IMR-90 (cell line): ENCODE measurements at regions not wholly inside any gene's neighbourhood (a gene's known extent, or its start where the extent isn't known, plus 50 kb on each side); places are given as distances from the start of the nearest gene placed in this dataset.
A peak's percentile ranks its signal among the peaks of the same experiment; 100 is the strongest.

Source experiments
- ATAC-seq: fragments of 200-7000 bp; cut with Tn5 transposase; 2 replicates; pipeline ENCODE4 v1.9.1; 2020; ENCODE audit warnings: low read depth, mild to moderate bottlenecking, moderate library complexity
- BruUV-seq: library from RNA; stranded (reverse); fragments of 400-500 nt; replicated peaks from 2 replicates; lab custom pipeline; 2021; lab: Mats Ljungman, UMichigan
- CTCF ChIA-PET: fragments of 300-600 bp; formaldehyde crosslinking; extraction: SDS; loops from one replicate; lab custom pipeline; 2021; ENCODE audit warnings: antibody characterized with exemption; lab: Yijun Ruan, JAX
- POLR2A ChIA-PET: fragments of 300-600 bp; sonication (Branson Sonifier 250); formaldehyde crosslinking; loops from one replicate; lab custom pipeline; 2022; ENCODE audit warnings: antibody characterized with exemption; ENCODE audit not compliant: unreplicated experiment; lab: Charles Lee
- DNase-seq: peaks from one replicate; pipeline ENCODE4 v3.0.0; 2013
- H2AFZ ChIP-seq: replicated peaks from 2 replicates; pipeline ENCODE3; 2013; ENCODE audit warnings: low read length, mild to moderate bottlenecking; ENCODE audit not compliant: poor library complexity
- H2AK5ac ChIP-seq: 2 replicates; pipeline ENCODE4 v1.6.1; 2013; ENCODE audit warnings: low read depth, low read length, inconsistent platforms
- H2AK9ac ChIP-seq: replicated peaks from 2 replicates; pipeline ENCODE3; 2013; ENCODE audit warnings: mild to moderate bottlenecking, low read depth, low read length, moderate library complexity; ENCODE audit not compliant: poor library complexity
- H2BK120ac ChIP-seq: 2 replicates; pipeline ENCODE4 v1.6.1; 2013; ENCODE audit warnings: low read depth, low read length, inconsistent platforms
- H2BK15ac ChIP-seq: 3 replicates; pipeline ENCODE4 v1.6.1; 2013; ENCODE audit warnings: low read depth, low read length, inconsistent platforms
- H2BK20ac ChIP-seq: 2 replicates; pipeline ENCODE4 v1.6.1; 2013; ENCODE audit warnings: low read depth, mild to moderate bottlenecking, inconsistent platforms, low read length, moderate library complexity
- H2BK5ac ChIP-seq: 2 replicates; pipeline ENCODE4 v1.6.1; 2013; ENCODE audit warnings: mild to moderate bottlenecking, low read depth, low read length, inconsistent platforms; ENCODE audit not compliant: poor library complexity, severe bottlenecking
- H3K14ac ChIP-seq: replicated peaks from 2 replicates; pipeline ENCODE4 v1.6.1; 2013; ENCODE audit warnings: low read depth, low read length, inconsistent platforms
- H3K18ac ChIP-seq: 2 replicates; pipeline ENCODE4 v1.6.1; 2013; ENCODE audit warnings: low read depth, low read length, control low read depth
- H3K23ac ChIP-seq: 2 replicates; pipeline ENCODE4 v1.6.1; 2013; ENCODE audit warnings: low read depth, low read length, inconsistent platforms
- H3K27ac ChIP-seq: 2 replicates; pipeline ENCODE4 v1.5.1; 2013; ENCODE audit warnings: mild to moderate bottlenecking, control low read depth, low read length; ENCODE audit not compliant: insufficient read depth
- H3K27me3 ChIP-seq: 2 replicates; pipeline ENCODE4 v1.6.1; 2013; ENCODE audit warnings: low read length; ENCODE audit not compliant: control insufficient read depth, insufficient read depth
- H3K36me3 ChIP-seq: 2 replicates; pipeline ENCODE4 v1.6.1; 2013; ENCODE audit warnings: low read length, mixed read lengths; ENCODE audit not compliant: control insufficient read depth, insufficient read depth
- H3K4ac ChIP-seq: 2 replicates; pipeline ENCODE4 v1.6.1; 2013; ENCODE audit warnings: low read depth, low read length, inconsistent platforms
- H3K4me1 ChIP-seq: 2 replicates; pipeline ENCODE4 v1.6.1; 2013; ENCODE audit warnings: low read length, mixed read lengths; ENCODE audit not compliant: control insufficient read depth, insufficient read depth
- H3K4me2 ChIP-seq: 2 replicates; pipeline ENCODE4 v1.6.1; 2013; ENCODE audit warnings: low read depth, mild to moderate bottlenecking, control low read depth, low read length, moderate library complexity
- H3K4me3 ChIP-seq: 2 replicates; pipeline ENCODE4 v1.5.1; 2013; ENCODE audit warnings: low read depth, mild to moderate bottlenecking, control low read depth, low read length, moderate library complexity; ENCODE audit not compliant: insufficient read depth
- H3K56ac ChIP-seq: 2 replicates; pipeline ENCODE4 v1.6.1; 2013; ENCODE audit warnings: low read length, inconsistent platforms; ENCODE audit not compliant: insufficient read depth; ENCODE audit errors: extremely low read depth
- H3K79me1 ChIP-seq, 2 experiments: 2 replicates each; pipeline ENCODE4 v1.6.1; 2013; ENCODE audit warnings: low read length in 2 of 2, inconsistent platforms in 1 of 2, low read depth in 1 of 2
- H3K9ac ChIP-seq: 2 replicates; pipeline ENCODE4 v1.6.1; 2013; ENCODE audit warnings: low read depth, low read length, control low read depth
- H3K9me1 ChIP-seq: 2 replicates; pipeline ENCODE4 v1.6.1; 2013; ENCODE audit warnings: low read length, inconsistent platforms; ENCODE audit not compliant: insufficient read depth
- H3K9me3 ChIP-seq: 2 replicates; pipeline ENCODE4 v1.6.1; 2013; ENCODE audit warnings: low read length; ENCODE audit not compliant: control insufficient read depth, insufficient read depth
- H4K20me1 ChIP-seq: 2 replicates; pipeline ENCODE4 v1.6.1; 2013; ENCODE audit warnings: low read length, inconsistent platforms; ENCODE audit not compliant: insufficient read depth
- H4K5ac ChIP-seq: 2 replicates; pipeline ENCODE4 v1.6.1; 2013; ENCODE audit warnings: mild to moderate bottlenecking, low read depth, low read length, control low read depth
- H4K8ac ChIP-seq, 2 experiments: 2 replicates each; pipeline ENCODE4 v1.6.1; 2013; ENCODE audit warnings: low read depth in 2 of 2, low read length in 2 of 2, control low read depth in 1 of 2, inconsistent platforms in 1 of 2
- H4K91ac ChIP-seq: 2 replicates; pipeline ENCODE4 v1.6.1; 2013; ENCODE audit warnings: low read depth, low read length, inconsistent platforms; ENCODE audit not compliant: insufficient read depth
- CEBPB ChIP-seq: IDR thresholded peaks from 2 replicates; pipeline ENCODE4 v1.6.1; 2012; ENCODE audit warnings: low read depth, low read length, improper control_type of control experiment
- CHD1 ChIP-seq: IDR thresholded peaks from 2 replicates; pipeline ENCODE4 v1.6.1; 2012; ENCODE audit warnings: low read depth, low read length, improper control_type of control experiment
- CTCF ChIP-seq: conservative IDR thresholded peaks from 2 replicates; pipeline ENCODE4 v1.5.1; 2012; ENCODE audit warnings: mild to moderate bottlenecking, low read depth, low read length, improper control_type of control experiment
- ELK1 ChIP-seq: fragments of 150-350 bp; IDR thresholded peaks from 2 replicates; pipeline ENCODE4 v1.6.1; 2016; ENCODE audit warnings: low read depth, mild to moderate bottlenecking, low read length, moderate library complexity, borderline replicate concordance
- FOS ChIP-seq: fragments of 150-350 bp; IDR thresholded peaks from 2 replicates; pipeline ENCODE4 v1.6.1; 2016; ENCODE audit warnings: low read depth, low read length
- MAZ ChIP-seq: IDR thresholded peaks from 2 replicates; pipeline ENCODE4 v1.6.1; 2012; ENCODE audit warnings: low read depth, mild to moderate bottlenecking, low read length, improper control_type of control experiment, moderate library complexity, borderline replicate concordance
- NFE2L2 ChIP-seq: fragments of 150-350 bp; IDR thresholded peaks from 2 replicates; pipeline ENCODE4 v1.6.1; 2016; ENCODE audit warnings: low read depth, mild to moderate bottlenecking, low read length
- POLR2A ChIP-seq: IDR thresholded peaks from 2 replicates; pipeline ENCODE4 v1.6.1; 2012; ENCODE audit warnings: mild to moderate bottlenecking, low read depth, low read length
- RCOR1 ChIP-seq: IDR thresholded peaks from 2 replicates; pipeline ENCODE4 v1.6.1; 2012; ENCODE audit warnings: mild to moderate bottlenecking, low read length, improper control_type of control experiment; ENCODE audit not compliant: insufficient replicate concordance
- RFX5 ChIP-seq: IDR thresholded peaks from 2 replicates; pipeline ENCODE4 v1.8.0; 2012; ENCODE audit warnings: low read depth, mild to moderate bottlenecking, low read length, moderate library complexity
- SMC3 ChIP-seq: fragments of 150-350 bp; IDR thresholded peaks from 2 replicates; pipeline ENCODE4 v1.6.1; 2016; ENCODE audit warnings: low read depth, mild to moderate bottlenecking, antibody characterized with exemption, low read length, moderate library complexity
- WGBS, 2 experiments: methylation state at CpG; one replicate each; pipeline versions ENCODE4 v1.1.5 to v1.1.7; 2013; ENCODE audit warnings: missing lambda C conversion rate in 2 of 2; ENCODE audit not compliant: insufficient read length in 1 of 2; ENCODE audit errors: extremely low coverage in 2 of 2; 5-methylcytosine and 5-hydroxymethylcytosine counted together
- dilution Hi-C: fragments of 300-500 bp; cut with HindIII; formaldehyde crosslinking; loops from one replicate; pipeline ENCODE4 v1.14.3; 2018; ENCODE audit warnings: low sequenced_read_pairs; ENCODE audit not compliant: unreplicated experiment
- in situ Hi-C: fragments of 300-500 bp; cut with MboI; formaldehyde crosslinking; loops from 3 replicates; pipeline ENCODE4 v1.14.3; 2019; ENCODE audit warnings: low sequenced_read_pairs, inconsistent platforms, mixed read lengths
- intact Hi-C: fragments of 100-400 bp; cut with micrococcal nuclease; formaldehyde crosslinking; loops from 2 replicates; pipeline ENCODE4 v1.10.0; 2022

- peak; percentile 34 for ATAC-seq
- no peaks in the 10 kb centered on the region for H4K20me1 ChIP-seq
- in situ Hi-C loops (no loop called here), dilution Hi-C loops (no loop called here), intact Hi-C loops (no loop called here)
- BruUV-seq, result no TSS peak
- whole genome bisulfite sequencing, 2 experiments, result no CpG with 5 or more reads among the region's 12 CpGs
- H2BK5ac ChIP-seq, result no peak overlapping the region
- H2AK5ac ChIP-seq, result no peak overlapping the region
- peaks cover 2% of the 10 kb centered on the region; the same call in 1 of the 2 replicates for H3K9me3 ChIP-seq
- H2BK20ac ChIP-seq, result 0 out of 2 replicates have a peak overlapping the region, but pooled peaks have one; percentile 7
- H3K14ac ChIP-seq, result no peak overlapping the region
- no peaks in the 10 kb centered on the region; the same call in 1 of the 2 replicates for H3K4me1 ChIP-seq
- peak overlapping the region; percentile 58 for H2AFZ ChIP-seq
- H3K9me1 ChIP-seq, result 0 out of 2 replicates have a peak, but pooled peaks cover 3% of the 10 kb centered on the region
- no peak overlapping the region for H3K9ac ChIP-seq
- no peak overlapping the region for H4K8ac ChIP-seq
- no peak overlapping the region for H2AK9ac ChIP-seq
- TF ChIP-seq FOS, result no peak
- TF ChIP-seq CHD1, result no peak
- TF ChIP-seq RCOR1, result no peak
- TF ChIP-seq SMC3, result no peak
- no peak for TF ChIP-seq NFE2L2
- TF ChIP-seq ELK1, result no peak
- TF ChIP-seq MAZ, result no peak
- TF ChIP-seq POLR2A, result no peak
- TF ChIP-seq CEBPB, result no peak
- TF ChIP-seq RFX5, result no peak
- no peak for TF ChIP-seq CTCF
- no peak overlapping the region for H3K4me2 ChIP-seq
- no peak overlapping the region for H3K23ac ChIP-seq
- no peak overlapping the region for H3K4me3 ChIP-seq
- no peak overlapping the region for H2BK15ac ChIP-seq
- H3K4ac ChIP-seq, result no peak overlapping the region
- no peak overlapping the region for H3K56ac ChIP-seq
- no peak overlapping the region for H3K27ac ChIP-seq
- no peak overlapping the region for H4K5ac ChIP-seq
- no peak overlapping the region for H4K91ac ChIP-seq
- H3K79me1 ChIP-seq, result no peaks in the 10 kb centered on the region
- no peaks in the 10 kb centered on the region for H3K27me3 ChIP-seq
- no peak for DNase-seq
- H3K36me3 ChIP-seq, result no peaks in the 10 kb centered on the region
- H3K18ac ChIP-seq, result no peak overlapping the region
- H2BK120ac ChIP-seq, result 0 out of 2 replicates have a peak overlapping the region, but pooled peaks have one; percentile 23
- POLR2A ChIA-PET, result no interaction called here
- CTCF ChIA-PET, result no interaction called here
These were observed 530.6 kb upstream of the B3GAT1 start for GRCh38 chr11:134942681-134943080.
